ENCODE measurements at regions not wholly inside any gene's neighbourhood (a gene's known extent, or its start where the extent isn't known, plus 50 kb on each side); places are given as distances from the start of the nearest gene placed in this dataset.

DNA sequence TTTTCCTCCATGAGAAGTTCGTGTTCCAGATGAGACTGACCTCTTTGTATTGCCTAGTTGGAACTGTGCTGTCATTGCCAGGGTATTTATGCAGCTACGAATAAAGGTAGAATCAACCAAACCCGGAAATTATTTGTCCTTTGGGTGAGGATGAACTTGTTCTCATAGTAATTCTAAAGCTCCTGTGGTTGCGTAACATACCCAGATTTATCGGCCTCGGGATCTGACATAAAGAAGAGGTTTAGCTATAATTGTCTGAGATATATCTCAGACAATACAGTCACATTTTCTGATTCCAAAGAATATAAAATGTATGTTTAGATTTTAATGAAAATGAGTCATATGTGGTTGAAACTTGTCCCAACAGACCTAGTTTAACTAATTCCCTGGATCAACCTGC lies 628.7 kb upstream of the LINC00305 start:
- POLR2A ChIA-PET = no interaction called here
- CTCF ChIA-PET = no interaction called here
- no peak for DNase-seq (ENCODE audit: low read depth)
- H3K4me3 ChIP-seq (ENCODE audit: low read depth, low read length) = no peak overlapping the region
- no peaks in the 10 kb centered on the region for H3K36me3 ChIP-seq (ENCODE audit: control insufficient read depth, insufficient read depth, low read length)
- no peak for TF ChIP-seq CTCF (IDR thresholded peaks at IDR 0.05; ENCODE audit: insufficient read depth, low read depth, low read length)
- H3K27me3 ChIP-seq (ENCODE audit: control insufficient read depth, insufficient read depth, low read length) = no peaks in the 10 kb centered on the region

- CTCF ChIA-PET = no interaction called here
- no peaks in the 10 kb centered on the region for H3K27me3 ChIP-seq (ENCODE audit: control insufficient read depth, insufficient read depth, low read length)
- POLR2A ChIA-PET = no interaction called here
- H3K4me3 ChIP-seq (ENCODE audit: low read depth, low read length) = no peak overlapping the region
- no peak for TF ChIP-seq CTCF (IDR thresholded peaks at IDR 0.05; ENCODE audit: insufficient read depth, low read depth, low read length)
- no peak for DNase-seq (ENCODE audit: low read depth)
- H3K36me3 ChIP-seq (ENCODE audit: control insufficient read depth, insufficient read depth, low read length) = no peaks in the 10 kb centered on the region
Observed at GRCh38 chr18:64765908-64766307, 617.0 kb upstream of the LINC00305 start.

DNA sequence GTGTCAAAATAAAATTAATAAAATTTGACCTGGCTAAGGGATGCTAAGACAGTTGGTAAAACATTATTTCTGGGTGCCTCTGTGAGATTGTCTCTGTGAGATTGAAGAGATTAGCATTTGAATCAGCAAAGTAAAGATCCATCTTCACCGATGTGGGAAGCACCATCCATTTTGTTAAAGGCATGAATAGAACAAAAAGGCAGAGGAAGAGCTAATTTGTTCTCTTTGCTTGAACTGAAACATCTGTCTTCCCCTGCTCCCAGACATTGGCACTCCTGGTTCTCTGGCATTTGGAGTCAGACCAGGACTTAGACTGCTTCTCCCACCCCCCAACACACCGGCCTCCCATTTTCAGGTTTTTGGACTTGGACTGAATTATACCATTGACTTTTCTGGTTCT lies 603.8 kb upstream of the LINC00305 start:
- POLR2A ChIA-PET = no interaction called here

DNA sequence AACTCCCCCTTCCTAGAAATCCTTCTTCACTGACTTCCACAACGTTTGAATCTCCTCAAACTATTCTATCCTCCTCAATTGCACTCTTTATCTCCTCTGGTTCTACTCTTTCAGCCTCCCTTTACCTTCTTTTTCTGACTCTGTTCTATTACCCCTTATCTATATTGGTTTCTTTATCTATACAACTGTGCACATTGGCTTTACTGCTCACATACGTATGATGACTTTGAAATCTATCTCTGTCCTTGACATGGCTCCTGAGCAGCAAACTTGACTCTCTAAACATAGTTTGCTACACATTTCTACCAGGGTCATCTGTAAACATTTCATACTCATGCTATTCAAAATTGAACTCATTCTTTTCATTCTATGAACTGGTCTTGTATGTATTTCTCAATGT lies 601.0 kb upstream of the LINC00305 start:
- ChIA-PET POLR2A (no interaction called here), CTCF (no interaction called here)
- Histone ChIP-seq H3K36me3 (ENCODE audit: control insufficient read depth, insufficient read depth, low read length) (no peaks in the 10 kb centered on the region), H3K27me3 (ENCODE audit: control insufficient read depth, insufficient read depth, low read length) (no peaks in the 10 kb centered on the region), H3K4me3 (ENCODE audit: low read depth, low read length) (no peak overlapping the region)
- no peak for DNase-seq (ENCODE audit: low read depth)
- no peak for TF ChIP-seq CTCF (IDR thresholded peaks at IDR 0.05; ENCODE audit: insufficient read depth, low read depth, low read length)

More for the DNA sequence above, 603.8 kb upstream of the LINC00305 start:
- TF ChIP-seq CTCF (IDR thresholded peaks at IDR 0.05; ENCODE audit: insufficient read depth, low read depth, low read length) = no peak
- DNase-seq (ENCODE audit: low read depth) = no peak
- CTCF ChIA-PET = no interaction called here
- Histone ChIP-seq H3K27me3 (ENCODE audit: control insufficient read depth, insufficient read depth, low read length) (no peaks in the 10 kb centered on the region), H3K36me3 (ENCODE audit: control insufficient read depth, insufficient read depth, low read length) (no peaks in the 10 kb centered on the region), H3K4me3 (ENCODE audit: low read depth, low read length) (no peak overlapping the region)

DNA sequence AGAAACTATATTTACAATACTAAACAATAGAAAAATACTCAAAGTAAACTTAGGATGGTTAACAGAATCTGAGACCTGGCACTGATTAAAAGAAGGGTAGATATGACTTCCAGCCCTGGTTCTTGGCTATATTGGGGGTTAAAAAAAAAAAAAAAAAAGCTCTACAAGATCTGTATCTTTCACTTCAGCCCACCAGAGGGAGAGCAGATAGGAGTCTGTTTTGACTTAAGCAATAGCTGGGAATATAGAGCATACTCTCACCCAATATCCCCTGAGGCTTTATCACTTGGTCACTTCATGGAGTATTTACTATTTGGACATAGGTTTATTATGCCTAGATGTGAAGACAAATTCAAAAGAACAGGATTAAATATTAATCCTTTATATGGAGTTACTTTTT lies 598.9 kb upstream of the LINC00305 start:
- no peak for TF ChIP-seq CTCF (IDR thresholded peaks at IDR 0.05; ENCODE audit: insufficient read depth, low read depth, low read length)
- ChIA-PET CTCF (no interaction called here), POLR2A (no interaction called here)

More for the DNA sequence above, 598.9 kb upstream of the LINC00305 start:
- H3K4me3 ChIP-seq (ENCODE audit: low read depth, low read length) = no peak overlapping the region
- no peaks in the 10 kb centered on the region for H3K27me3 ChIP-seq (ENCODE audit: control insufficient read depth, insufficient read depth, low read length)
- DNase-seq (ENCODE audit: low read depth) = no peak
- no peaks in the 10 kb centered on the region for H3K36me3 ChIP-seq (ENCODE audit: control insufficient read depth, insufficient read depth, low read length)
